HepG2 (cell line): ENCODE measurements at regions not wholly inside any gene's neighbourhood (a gene's known extent, or its start where the extent isn't known, plus 50 kb on each side); places are given as distances from the start of the nearest gene placed in this dataset.

Source experiments
- ATAC-seq: fragments of 200-7000 bp; cut with Tn5 transposase; 3 replicates; pipeline ENCODE4 v1.9.1; 2020; ENCODE audit warnings: mild to moderate bottlenecking, moderate library complexity
- BruUV-seq: library from RNA; stranded (reverse); fragments of 400-500 nt; replicated peaks from 2 replicates; lab custom pipeline; 2021; lab: Mats Ljungman, UMichigan
- CTCF ChIA-PET: fragments of 300-600 bp; formaldehyde crosslinking; extraction: SDS; loops from one replicate; lab custom pipeline; 2021; ENCODE audit warnings: low total read pairs, inconsistent platforms, low intra/inter-chr PET ratio; lab: Yijun Ruan, JAX
- POLR2A ChIA-PET: fragments of 350-600 bp; sonication (Branson Sonifier 250); formaldehyde crosslinking; loops from one replicate; lab custom pipeline; 2020; ENCODE audit warnings: antibody characterized with exemption, inconsistent platforms; lab: Yijun Ruan, JAX
- DNase-seq: peaks from one replicate; pipeline ENCODE4 v3.0.0-alpha.2; 2015; ENCODE audit warnings: low spot score
- FAIRE-seq: peaks from 3 replicates; lab custom pipeline; 2011; peaks lifted over from hg19 to GRCh38; lab: Jason Lieb, UNC
- H2AFZ ChIP-seq: one replicate; pipeline ENCODE4 v1.6.1; 2011; ENCODE audit warnings: low read length, inconsistent platforms
- H3K27ac ChIP-seq: fragments of 300-600 bp; 3 replicates; pipeline ENCODE4 v1.8.0; 2011; ENCODE audit warnings: mixed run types, mild to moderate bottlenecking, mixed read lengths, low read length, inconsistent platforms; ENCODE audit not compliant: insufficient read depth; ENCODE audit errors: extremely low read length
- H3K27me3 ChIP-seq, 2 experiments: fragments of 200-600 bp in 1 of 2; 2 replicates in 1 of 2; 3 replicates in 1 of 2; pipeline versions ENCODE4 v1.6.0 to v1.8.0; 2011; ENCODE audit warnings: low read length in 2 of 2, mild to moderate bottlenecking in 2 of 2, moderate library complexity in 2 of 2, inconsistent platforms in 1 of 2; ENCODE audit not compliant: insufficient read depth in 2 of 2, control insufficient read depth in 1 of 2
- H3K36me3 ChIP-seq, 2 experiments: fragments of 200-600 bp in 1 of 2; replicated peaks in 1 of 2; 2 replicates in 1 of 2; 3 replicates in 1 of 2; pipeline versions ENCODE4 v1.5.1 to v1.8.0; 2011; ENCODE audit warnings: low read length in 2 of 2, inconsistent platforms in 1 of 2; ENCODE audit not compliant: insufficient read depth in 2 of 2, control insufficient read depth in 1 of 2
- H3K4me1 ChIP-seq: 2 replicates; pipeline ENCODE4 v1.5.1; 2012; ENCODE audit warnings: low read length, inconsistent platforms; ENCODE audit not compliant: insufficient read depth
- H3K4me2 ChIP-seq: 2 replicates; pipeline ENCODE4 v1.6.0; 2011; ENCODE audit warnings: low read depth, low read length, inconsistent platforms
- H3K4me3 ChIP-seq, 3 experiments: fragments of 200-600 bp in 1 of 3; sonication (generic), shearing (Covaris generic) in 1 of 3; replicated peaks in 1 of 3; 2 replicates each; pipeline ENCODE4 v1.5.1; 2011 to 2016; ENCODE audit warnings: low read length in 3 of 3, inconsistent platforms in 2 of 3, low read depth in 2 of 3, mild to moderate bottlenecking in 2 of 3, control low read depth in 1 of 3, mixed read lengths in 1 of 3; ENCODE audit not compliant: insufficient read depth in 1 of 3
- H3K79me2 ChIP-seq: one replicate; pipeline ENCODE4 v1.6.1; 2011; ENCODE audit warnings: low read length, inconsistent platforms; ENCODE audit not compliant: insufficient read depth
- H3K9ac ChIP-seq: 2 replicates; pipeline ENCODE4 v1.6.0; 2011; ENCODE audit warnings: mild to moderate bottlenecking, low read depth, low read length, inconsistent platforms; ENCODE audit not compliant: insufficient read depth
- H3K9me3 ChIP-seq: 2 replicates; pipeline ENCODE4 v1.5.1; 2012; ENCODE audit warnings: mild to moderate bottlenecking, low read length
- H4K20me1 ChIP-seq: 2 replicates; pipeline ENCODE4 v1.6.0; 2011; ENCODE audit warnings: inconsistent platforms, mild to moderate bottlenecking, low read length, moderate library complexity; ENCODE audit not compliant: insufficient read depth
- ATF7 ChIP-seq, 2 experiments: fragments of 450-650 bp in 1 of 2; sonication (generic) in 1 of 2; formaldehyde crosslinking in 1 of 2; IDR thresholded peaks; 2 replicates each; pipeline versions ENCODE4 v1.4.0 to v1.6.1; 2016 to 2020; ENCODE audit warnings: antibody characterized with exemption in 1 of 2, mild to moderate bottlenecking in 1 of 2, missing genetic modification reagents in 1 of 2
- CEBPB ChIP-seq: IDR thresholded peaks from 2 replicates; pipeline ENCODE4 v1.6.1; 2011; ENCODE audit warnings: low read depth, low read length, improper control_type of control experiment, borderline replicate concordance
- ERF ChIP-seq: IDR thresholded peaks from 2 replicates; pipeline ENCODE4 v1.6.1; 2018; ENCODE audit warnings: missing biosample characterization, missing genetic modification reagents
- NR2F1 ChIP-seq, 2 experiments: fragments of 450-650 bp in 1 of 2; formaldehyde crosslinking in 1 of 2; IDR thresholded peaks; 2 replicates each; pipeline versions ENCODE4 v1.5.0 to v1.6.1; 2016 to 2020; ENCODE audit warnings: mild to moderate bottlenecking in 1 of 2, missing compliant biosample characterization in 1 of 2, missing genetic modification reagents in 1 of 2, moderate library complexity in 1 of 2
- PHF8 ChIP-seq: sonication (generic); formaldehyde crosslinking; IDR thresholded peaks from 2 replicates; pipeline ENCODE4 v1.5.0; 2020; ENCODE audit warnings: missing genetic modification reagents
- RARA ChIP-seq: IDR thresholded peaks from 2 replicates; pipeline ENCODE4 v1.6.1; 2016; ENCODE audit warnings: missing genetic modification reagents, missing compliant biosample characterization
- SMARCC2 ChIP-seq: fragments of 450-650 bp; IDR thresholded peaks from 2 replicates; pipeline ENCODE4 v1.6.1; 2017; ENCODE audit warnings: antibody characterized with exemption, mild to moderate bottlenecking
- ZFP36L2 ChIP-seq: sonication (generic); formaldehyde crosslinking; IDR thresholded peaks from 2 replicates; pipeline ENCODE4 v1.4.0; 2020; ENCODE audit warnings: missing genetic modification reagents
- ZNF788 ChIP-seq: sonication (generic); formaldehyde crosslinking; IDR thresholded peaks from 2 replicates; pipeline ENCODE4 v1.5.0; 2020; ENCODE audit warnings: mild to moderate bottlenecking, missing genetic modification reagents, borderline replicate concordance
- WGBS: methylation state at CpG from one replicate; pipeline ENCODE4 v1.1.6; 2017; ENCODE audit warnings: low lambda C conversion rate; 5-methylcytosine and 5-hydroxymethylcytosine counted together
- in situ Hi-C: cut with HindIII; loops from 2 replicates; pipeline ENCODE4 v1.10.0; 2017; ENCODE audit warnings: low pct_unique_long_range_greater_than_20kb; ENCODE audit not compliant: extremely low pct_ligation_motif_present
- intact Hi-C: fragments of 100-400 bp; cut with micrococcal nuclease; formaldehyde crosslinking; loops from one replicate; pipeline ENCODE4 v1.10.0; 2022; ENCODE audit not compliant: unreplicated experiment
- TF ChIP-seq, protein P1 (sequence below): sonication (generic); formaldehyde crosslinking; IDR thresholded peaks from 2 replicates; pipeline ENCODE4 v1.5.0; 2020; ENCODE audit warnings: mild to moderate bottlenecking, missing genetic modification reagents, moderate library complexity

DNA sequence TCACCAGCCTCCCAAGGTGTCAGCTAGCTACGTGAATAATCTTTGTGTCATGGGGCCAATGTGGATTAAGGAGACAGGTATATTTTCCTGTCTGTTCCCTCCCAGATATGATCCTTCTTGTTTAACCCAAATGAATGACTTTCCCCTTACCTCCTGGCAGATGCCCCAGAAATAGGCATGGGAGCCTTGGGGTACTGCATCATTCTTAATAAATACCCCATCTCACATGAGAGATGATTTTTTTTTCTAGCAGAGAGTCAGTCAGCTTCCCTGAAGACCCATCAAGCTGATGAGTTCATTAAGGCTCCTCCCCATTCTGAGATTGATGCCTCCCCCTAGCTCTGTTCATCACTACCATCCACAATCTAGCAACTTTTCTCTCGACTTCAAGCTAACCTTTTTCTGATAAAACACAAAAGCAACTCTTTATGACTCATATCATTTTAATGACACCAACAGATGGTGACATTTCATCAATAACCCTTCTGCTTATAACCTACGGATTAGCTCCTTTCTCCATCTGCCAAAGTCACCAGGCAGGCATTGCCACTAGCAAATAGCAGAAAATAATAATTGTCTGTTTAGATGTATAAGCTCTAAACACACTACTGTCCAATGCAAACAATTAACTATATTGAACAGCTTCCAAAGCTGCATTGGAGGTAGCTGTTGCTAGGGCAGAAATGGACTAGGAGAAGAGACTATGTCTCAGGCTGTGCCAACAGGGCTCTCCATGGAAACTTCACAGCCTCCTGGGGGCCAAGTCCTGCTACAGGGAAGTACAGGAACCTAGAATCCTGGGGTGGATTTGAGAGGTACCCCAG, 143.7 kb downstream of the ACER2 start:
- intact Hi-C loops = no loop called here
- ATAC-seq (no peak), DNase-seq (no peak)

DNA sequence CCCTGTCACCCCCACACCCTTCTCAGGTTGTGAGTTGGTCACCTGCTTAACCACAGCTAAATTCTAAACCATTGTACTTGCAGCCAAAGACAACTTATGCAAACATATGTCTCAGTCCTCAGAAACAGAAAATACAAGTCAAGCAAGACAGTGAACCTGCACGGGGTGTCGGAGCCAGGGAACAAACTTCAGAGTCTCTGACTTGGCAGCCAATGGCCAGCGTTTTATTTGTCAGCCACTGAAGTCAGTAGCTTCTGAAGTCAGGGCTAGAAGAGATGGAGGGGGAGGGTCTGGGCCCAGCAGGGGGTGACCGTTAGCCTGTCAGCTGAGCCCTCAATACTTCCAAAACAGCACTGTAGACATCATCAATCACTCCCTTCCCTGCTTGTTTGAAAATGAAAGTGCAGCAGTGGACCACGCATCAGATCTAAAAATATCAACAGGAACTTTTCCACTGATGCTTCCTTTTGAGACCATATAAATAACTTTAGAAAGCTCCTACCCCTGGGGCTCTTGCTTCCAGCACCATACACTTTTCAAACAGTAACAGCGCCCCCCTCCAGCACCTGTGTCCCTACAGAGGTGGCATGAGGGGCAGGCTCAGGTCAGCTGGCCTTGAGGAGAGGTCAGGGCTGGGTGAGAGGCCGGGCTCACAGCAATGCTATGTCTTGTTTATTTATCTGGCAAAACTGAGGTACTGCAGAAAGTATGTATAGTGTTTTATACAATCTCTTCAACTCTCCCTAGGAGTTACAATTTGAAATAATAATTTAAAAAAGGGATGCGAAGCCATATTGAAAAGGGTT, 142.5 kb downstream of the ACER2 start:
- no peaks in the 10 kb centered on the region for H3K79me2 ChIP-seq
- 14% methylated on average over 7 of the region's 8 CpGs for WGBS
- no peaks in the 10 kb centered on the region; a peak in 1 of 5 replicates for H3K27me3 ChIP-seq
- H3K9ac ChIP-seq = no peak overlapping the region
- H3K4me2 ChIP-seq = peak overlapping the region; percentile 32; the same call in 1 of the 2 replicates
- H3K36me3 ChIP-seq = no peaks in the 10 kb centered on the region
- ATAC-seq = peak; percentile 97
- CTCF ChIA-PET = no interaction called here
- intact Hi-C loops (no loop called here), in situ Hi-C loops (no loop called here)
- H2AFZ ChIP-seq = no peak overlapping the region
- no peaks in the 10 kb centered on the region for H3K9me3 ChIP-seq
- DNase-seq = peak; percentile 27
- H4K20me1 ChIP-seq = no peaks in the 10 kb centered on the region
- H3K27ac ChIP-seq = no peak overlapping the region
- no peaks in the 10 kb centered on the region for H3K4me1 ChIP-seq
- POLR2A ChIA-PET = no interaction called here
- no peak for TF ChIP-seq SMARCC2
- TF ChIP-seq NR2F1 (CRISPR knock-in tag; IDR thresholded peaks at IDR 0.05) = peak in 1 of 2 experiments; percentile 53; a peak in 1 of 4 replicates
- TF ChIP-seq RARA (CRISPR knock-in tag) = peak; percentile 64; the same call in 1 of the 2 replicates
- no peak for TF ChIP-seq ERF (CRISPR knock-in tag)
- TF ChIP-seq, protein P1, sequence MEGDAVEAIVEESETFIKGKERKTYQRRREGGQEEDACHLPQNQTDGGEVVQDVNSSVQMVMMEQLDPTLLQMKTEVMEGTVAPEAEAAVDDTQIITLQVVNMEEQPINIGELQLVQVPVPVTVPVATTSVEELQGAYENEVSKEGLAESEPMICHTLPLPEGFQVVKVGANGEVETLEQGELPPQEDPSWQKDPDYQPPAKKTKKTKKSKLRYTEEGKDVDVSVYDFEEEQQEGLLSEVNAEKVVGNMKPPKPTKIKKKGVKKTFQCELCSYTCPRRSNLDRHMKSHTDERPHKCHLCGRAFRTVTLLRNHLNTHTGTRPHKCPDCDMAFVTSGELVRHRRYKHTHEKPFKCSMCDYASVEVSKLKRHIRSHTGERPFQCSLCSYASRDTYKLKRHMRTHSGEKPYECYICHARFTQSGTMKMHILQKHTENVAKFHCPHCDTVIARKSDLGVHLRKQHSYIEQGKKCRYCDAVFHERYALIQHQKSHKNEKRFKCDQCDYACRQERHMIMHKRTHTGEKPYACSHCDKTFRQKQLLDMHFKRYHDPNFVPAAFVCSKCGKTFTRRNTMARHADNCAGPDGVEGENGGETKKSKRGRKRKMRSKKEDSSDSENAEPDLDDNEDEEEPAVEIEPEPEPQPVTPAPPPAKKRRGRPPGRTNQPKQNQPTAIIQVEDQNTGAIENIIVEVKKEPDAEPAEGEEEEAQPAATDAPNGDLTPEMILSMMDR = peak; percentile 21; the same call in 1 of the 2 replicates
- TF ChIP-seq ZNF788 (CRISPR knock-in tag) = no peak
- no TSS peak for BruUV-seq
- no peak for FAIRE-seq
- no peak overlapping the region for H3K4me3 ChIP-seq

More for the DNA sequence above, 143.7 kb downstream of the ACER2 start:
- Histone ChIP-seq H2AFZ (no peak overlapping the region), H3K4me1 (no peaks in the 10 kb centered on the region), H3K9me3 (peaks cover 7% of the 10 kb centered on the region), H3K27ac (no peak overlapping the region), H4K20me1 (no peaks in the 10 kb centered on the region), H3K79me2 (no peaks in the 10 kb centered on the region), H3K4me2 (no peak overlapping the region), H3K27me3 (no peaks in the 10 kb centered on the region), H3K4me3 (no peak overlapping the region), H3K9ac (no peak overlapping the region), H3K36me3 (no peaks in the 10 kb centered on the region)
- in situ Hi-C loops = no loop called here
- 0% methylated on average over 3 of the region's 3 CpGs for WGBS
- ChIA-PET POLR2A (no interaction called here), CTCF (no interaction called here)
- TF ChIP-seq ZFP36L2 (CRISPR knock-in tag) (no peak), ATF7 (IDR thresholded peaks at IDR 0.05) (peak; percentile 66; the same call in 1 of the 2 replicates), ATF7 (CRISPR knock-in tag; IDR thresholded peaks at IDR 0.05) (no peak), PHF8 (CRISPR knock-in tag) (no peak), CEBPB (peak; percentile 33; the same call in 1 of the 2 replicates)
- no peak for FAIRE-seq
- BruUV-seq = no TSS peak
